ENCODE measurements at regions not wholly inside any gene's neighbourhood (a gene's known extent, or its start where the extent isn't known, plus 50 kb on each side); places are given as distances from the start of the nearest gene placed in this dataset.

DNA sequence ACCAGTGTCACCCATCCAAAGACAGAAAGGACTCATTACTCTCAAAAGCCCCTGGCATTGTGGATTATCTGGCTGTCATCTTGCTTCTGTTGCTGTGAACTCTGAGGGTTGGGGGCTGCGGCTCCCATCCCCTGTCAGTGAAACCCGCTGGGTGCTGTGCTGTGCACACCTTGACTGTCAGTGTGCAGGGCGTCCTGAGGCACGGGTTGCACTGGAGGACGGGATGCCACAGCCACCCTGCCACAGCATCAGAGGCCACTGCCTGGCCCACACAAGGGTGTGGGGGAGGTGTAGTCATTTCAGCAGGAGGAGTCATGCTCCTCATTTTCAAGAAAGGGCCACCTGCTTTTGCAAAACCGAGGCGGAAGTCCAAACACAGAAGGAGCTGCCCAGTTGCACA is 245.8 kb downstream of the GLRX3 start:
- TF ChIP-seq, protein P1, sequence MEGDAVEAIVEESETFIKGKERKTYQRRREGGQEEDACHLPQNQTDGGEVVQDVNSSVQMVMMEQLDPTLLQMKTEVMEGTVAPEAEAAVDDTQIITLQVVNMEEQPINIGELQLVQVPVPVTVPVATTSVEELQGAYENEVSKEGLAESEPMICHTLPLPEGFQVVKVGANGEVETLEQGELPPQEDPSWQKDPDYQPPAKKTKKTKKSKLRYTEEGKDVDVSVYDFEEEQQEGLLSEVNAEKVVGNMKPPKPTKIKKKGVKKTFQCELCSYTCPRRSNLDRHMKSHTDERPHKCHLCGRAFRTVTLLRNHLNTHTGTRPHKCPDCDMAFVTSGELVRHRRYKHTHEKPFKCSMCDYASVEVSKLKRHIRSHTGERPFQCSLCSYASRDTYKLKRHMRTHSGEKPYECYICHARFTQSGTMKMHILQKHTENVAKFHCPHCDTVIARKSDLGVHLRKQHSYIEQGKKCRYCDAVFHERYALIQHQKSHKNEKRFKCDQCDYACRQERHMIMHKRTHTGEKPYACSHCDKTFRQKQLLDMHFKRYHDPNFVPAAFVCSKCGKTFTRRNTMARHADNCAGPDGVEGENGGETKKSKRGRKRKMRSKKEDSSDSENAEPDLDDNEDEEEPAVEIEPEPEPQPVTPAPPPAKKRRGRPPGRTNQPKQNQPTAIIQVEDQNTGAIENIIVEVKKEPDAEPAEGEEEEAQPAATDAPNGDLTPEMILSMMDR (IDR thresholded peaks at IDR 0.05): no peak
- no peak for TF ChIP-seq POLR2A (IDR thresholded peaks at IDR 0.05)
